ENCODE measurements at regions not wholly inside any gene's neighbourhood (a gene's known extent, or its start where the extent isn't known, plus 50 kb on each side); places are given as distances from the start of the nearest gene placed in this dataset.
"Not testable (repeated sequence)": the region's sequence is repeated elsewhere in the genome, so short reads cannot be mapped to it uniquely, and the experiment has no call there.

GRCh38 chr15:87672309-87673288, 583.9 kb downstream of the NTRK3 start:
- DNase-seq = no peak

GRCh38 chr15:87671289-87671688, 585.2 kb downstream of the NTRK3 start:
- DNase-seq = no peak

GRCh38 chr15:87669846-87670245, 586.7 kb downstream of the NTRK3 start:
- no peak for DNase-seq

GRCh38 chr15:87668768-87669564, 587.6 kb downstream of the NTRK3 start:
- not testable (repeated sequence) for DNase-seq

GRCh38 chr15:87667643-87668042, 588.9 kb downstream of the NTRK3 start:
- DNase-seq = no peak

GRCh38 chr15:87662575-87662974, 594.0 kb downstream of the NTRK3 start:
- DNase-seq = no peak

- no peak for DNase-seq
Measured at GRCh38 chr15:87661454-87662355, 594.8 kb downstream of the NTRK3 start.

- DNase-seq = no peak
Measured at GRCh38 chr15:87660251-87661129, 596.0 kb downstream of the NTRK3 start.

GRCh38 chr15:87656372-87656771, 600.2 kb downstream of the NTRK3 start:
- no peak for DNase-seq

GRCh38 chr15:87653646-87654045, 602.9 kb downstream of the NTRK3 start:
- DNase-seq = no peak

GRCh38 chr15:87649175-87649574, 607.4 kb downstream of the NTRK3 start:
- no peak for DNase-seq

- no peak for DNase-seq
Measured at GRCh38 chr15:87648278-87648677, 608.3 kb downstream of the NTRK3 start.

- DNase-seq = no peak
Measured at GRCh38 chr15:87645723-87646122, 610.8 kb downstream of the NTRK3 start.

- DNase-seq = not testable (repeated sequence)
Measured at GRCh38 chr15:87642997-87643396, 613.5 kb downstream of the NTRK3 start.

GRCh38 chr15:87639305-87640011, 617.1 kb downstream of the NTRK3 start:
- DNase-seq = no peak

- DNase-seq = no peak
Measured at GRCh38 chr15:87638554-87639083, 617.9 kb downstream of the NTRK3 start.

GRCh38 chr15:87634361-87634760, 622.2 kb downstream of the NTRK3 start:
- no peak for DNase-seq

- DNase-seq = no peak
Measured at GRCh38 chr15:87633525-87633924, 623.0 kb downstream of the NTRK3 start.

- no peak for DNase-seq
Measured at GRCh38 chr15:87632364-87632763, 624.2 kb downstream of the NTRK3 start.

GRCh38 chr15:87631775-87632174, 624.8 kb downstream of the NTRK3 start:
- no peak for DNase-seq

GRCh38 chr15:87631093-87631492, 625.4 kb downstream of the NTRK3 start:
- DNase-seq = no peak
